HG03060 (cell line): ENCODE measurements at regions not wholly inside any gene's neighbourhood (a gene's known extent, or its start where the extent isn't known, plus 50 kb on each side); places are given as distances from the start of the nearest gene placed in this dataset.

Experiments
- ATAC-seq: cut with Tn5 transposase; IDR thresholded peaks from one replicate; pipeline ENCODE4 v1.9.1; 2021; ENCODE audit warnings: low read depth, moderate number of reproducible peaks; ENCODE audit not compliant: unreplicated experiment

GRCh38 chr12:43057566-43057965 lies 468.0 kb upstream of the PRICKLE1 start:
- no peak for ATAC-seq

- no peak for ATAC-seq
Observed at GRCh38 chr12:43054085-43054484, 464.5 kb upstream of the PRICKLE1 start.

GRCh38 chr12:43052441-43052840 lies 462.9 kb upstream of the PRICKLE1 start:
- ATAC-seq: no peak

- ATAC-seq: no peak
Observed at GRCh38 chr12:43044241-43044640, 454.7 kb upstream of the PRICKLE1 start.

- no peak for ATAC-seq
Observed at GRCh38 chr12:43038991-43039390, 449.4 kb upstream of the PRICKLE1 start.

GRCh38 chr12:43029971-43030370 lies 440.4 kb upstream of the PRICKLE1 start:
- no peak for ATAC-seq

GRCh38 chr12:43028826-43029225 lies 439.3 kb upstream of the PRICKLE1 start:
- ATAC-seq: no peak

- ATAC-seq: no peak
Observed at GRCh38 chr12:43022838-43023237, 433.3 kb upstream of the PRICKLE1 start.

- no peak for ATAC-seq
Observed at GRCh38 chr12:43015090-43015737, 425.7 kb upstream of the PRICKLE1 start.

GRCh38 chr12:43011383-43011926 lies 421.9 kb upstream of the PRICKLE1 start:
- ATAC-seq: peak; percentile 83

- ATAC-seq: no peak
Observed at GRCh38 chr12:43009846-43010240, 420.3 kb upstream of the PRICKLE1 start.

- no peak for ATAC-seq
Observed at GRCh38 chr12:43008953-43009845, 419.7 kb upstream of the PRICKLE1 start.

- ATAC-seq: no peak
Observed at GRCh38 chr12:43004908-43005307, 415.4 kb upstream of the PRICKLE1 start.

GRCh38 chr12:43004141-43004540 lies 414.6 kb upstream of the PRICKLE1 start:
- no peak for ATAC-seq

- no peak for ATAC-seq
Observed at GRCh38 chr12:42996869-42997431, 407.4 kb upstream of the PRICKLE1 start.

GRCh38 chr12:42992826-42993225 lies 403.3 kb upstream of the PRICKLE1 start:
- no peak for ATAC-seq

- no peak for ATAC-seq
Observed at GRCh38 chr12:42990387-42990786, 400.8 kb upstream of the PRICKLE1 start.

- no peak for ATAC-seq
Observed at GRCh38 chr12:42987216-42987650, 397.7 kb upstream of the PRICKLE1 start.

GRCh38 chr12:42985506-42985905 lies 396.0 kb upstream of the PRICKLE1 start:
- no peak for ATAC-seq

- ATAC-seq: no peak
Observed at GRCh38 chr12:42982828-42983227, 393.3 kb upstream of the PRICKLE1 start.

GRCh38 chr12:42981379-42981778 lies 391.8 kb upstream of the PRICKLE1 start:
- ATAC-seq: no peak
